H1 (cell line): ENCODE measurements at regions not wholly inside any gene's neighbourhood (a gene's known extent, or its start where the extent isn't known, plus 50 kb on each side); places are given as distances from the start of the nearest gene placed in this dataset.

ENCODE experiments used
- CTCF ChIA-PET: fragments of 300-600 bp; sonication (Branson Sonifier 250); formaldehyde crosslinking; loops from one replicate; lab custom pipeline; 2021; ENCODE audit not compliant: partially characterized antibody; lab: Charles Lee
- POLR2A ChIA-PET: fragments of 300-600 bp; sonication (Branson Sonifier 250); formaldehyde crosslinking; loops from one replicate; lab custom pipeline; 2021; ENCODE audit warnings: inconsistent platforms; ENCODE audit not compliant: partially characterized antibody; lab: Charles Lee
- DNase-seq, 2 experiments: peaks; one replicate each; pipeline versions ENCODE4 v3.0.0 to v3.0.0-alpha.2; 2010 to 2022; ENCODE audit warnings: low spot score in 2 of 2, low read depth in 1 of 2, mixed read lengths in 1 of 2
- FAIRE-seq: peaks from 2 replicates; lab custom pipeline; 2011; peaks lifted over from hg19 to GRCh38; lab: Jason Lieb, UNC
- H2AFZ ChIP-seq: 2 replicates; pipeline ENCODE4 v1.8.1; 2012; ENCODE audit warnings: low read length, inconsistent platforms
- H2AK5ac ChIP-seq: 2 replicates; pipeline ENCODE4 v1.6.1; 2013; ENCODE audit warnings: low read depth, low read length
- H2BK120ac ChIP-seq: replicated peaks from 2 replicates; pipeline ENCODE3; 2013; ENCODE audit warnings: low read depth, low read length, inconsistent platforms
- H2BK12ac ChIP-seq: 2 replicates; pipeline ENCODE4 v1.6.1; 2013; ENCODE audit warnings: low read depth, low read length
- H2BK15ac ChIP-seq: 2 replicates; pipeline ENCODE4 v1.6.1; 2013; ENCODE audit warnings: low read length
- H2BK20ac ChIP-seq: 2 replicates; pipeline ENCODE4 v1.6.1; 2013; ENCODE audit warnings: low read length
- H2BK5ac ChIP-seq: 2 replicates; pipeline ENCODE4 v1.6.1; 2013; ENCODE audit warnings: low read depth, low read length
- H3K14ac ChIP-seq: 2 replicates; pipeline ENCODE4 v1.6.1; 2013; ENCODE audit warnings: inconsistent platforms; ENCODE audit not compliant: insufficient read length
- H3K18ac ChIP-seq: 2 replicates; pipeline ENCODE4 v1.6.1; 2013; ENCODE audit warnings: low read length; ENCODE audit errors: extremely low read depth
- H3K23ac ChIP-seq: 2 replicates; pipeline ENCODE4 v1.6.1; 2013; ENCODE audit warnings: inconsistent platforms; ENCODE audit not compliant: insufficient read length
- H3K23me2 ChIP-seq: 2 replicates; pipeline ENCODE4 v1.6.1; 2013; ENCODE audit warnings: low read depth, low read length
- H3K27ac ChIP-seq: 2 replicates; pipeline ENCODE4 v1.6.1; 2011; ENCODE audit warnings: low read depth, low read length, inconsistent platforms
- H3K27me3 ChIP-seq, 4 experiments: replicated peaks in 1 of 4; 1 replicate in 1 of 4; 2 replicates in 3 of 4; pipeline versions ENCODE4 v1.6.1 to v1.8.1; 2011 to 2013; ENCODE audit warnings: low read length in 3 of 4, mild to moderate bottlenecking in 3 of 4, inconsistent platforms in 2 of 4, mixed read lengths in 2 of 4, moderate library complexity in 1 of 4; ENCODE audit not compliant: control insufficient read depth in 3 of 4, insufficient read depth in 3 of 4; ENCODE audit errors: extremely low read depth in 1 of 4
- H3K36me3 ChIP-seq, 4 experiments: 2 replicates each; pipeline versions ENCODE4 v1.6.1 to v1.8.1; 2011 to 2013; ENCODE audit warnings: mild to moderate bottlenecking in 4 of 4, low read length in 3 of 4, moderate library complexity in 2 of 4, control low read depth in 1 of 4, inconsistent platforms in 1 of 4; ENCODE audit not compliant: insufficient read depth in 4 of 4, control insufficient read depth in 2 of 4
- H3K4ac ChIP-seq: replicated peaks from 2 replicates; pipeline ENCODE3; 2013; ENCODE audit warnings: low read length, low read depth, mixed read lengths, inconsistent platforms; ENCODE audit not compliant: insufficient read length
- H3K4me1 ChIP-seq, 4 experiments: replicated peaks in 1 of 4; 1 replicate in 1 of 4; 2 replicates in 3 of 4; pipeline versions ENCODE4 v1.6.1 to v1.8.1; 2011 to 2013; ENCODE audit warnings: low read length in 3 of 4, inconsistent platforms in 2 of 4, mixed read lengths in 1 of 4; ENCODE audit not compliant: insufficient read depth in 4 of 4, control insufficient read depth in 3 of 4
- H3K4me2 ChIP-seq, 2 experiments: 2 replicates each; pipeline versions ENCODE4 v1.6.1 to v1.8.1; 2011 to 2013; ENCODE audit warnings: low read depth in 2 of 2, low read length in 2 of 2, control low read depth in 1 of 2, inconsistent platforms in 1 of 2, mild to moderate bottlenecking in 1 of 2; ENCODE audit not compliant: insufficient read depth in 1 of 2
- H3K4me3 ChIP-seq, 4 experiments: fragments of 200-600, 300-600 bp in 1 of 4; sonication (generic), shearing (Covaris generic), sonication (Bioruptor Twin) in 1 of 4; 2 replicates each; pipeline versions ENCODE4 v1.5.1 to v1.8.1; 2011 to 2016; ENCODE audit warnings: low read length in 4 of 4, low read depth in 3 of 4, control low read depth in 2 of 4, inconsistent platforms in 2 of 4, mild to moderate bottlenecking in 2 of 4, mixed read lengths in 1 of 4, moderate library complexity in 1 of 4; ENCODE audit not compliant: insufficient read depth in 2 of 4; ENCODE audit errors: extremely low read depth in 1 of 4
- H3K56ac ChIP-seq: replicated peaks from 2 replicates; pipeline ENCODE3; 2013; ENCODE audit warnings: low read depth, mild to moderate bottlenecking, mixed read lengths, low read length, inconsistent platforms; ENCODE audit not compliant: insufficient read length
- H3K79me1 ChIP-seq: 2 replicates; pipeline ENCODE4 v1.6.1; 2013; ENCODE audit warnings: low read depth, low read length, control low read depth
- H3K79me2 ChIP-seq, 2 experiments: 2 replicates each; pipeline versions ENCODE4 v1.6.1 to v1.8.1; 2012 to 2013; ENCODE audit warnings: low read length in 2 of 2, mild to moderate bottlenecking in 2 of 2, inconsistent platforms in 1 of 2; ENCODE audit not compliant: insufficient read depth in 2 of 2, control insufficient read depth in 1 of 2
- H3K9ac ChIP-seq, 4 experiments: replicated peaks in 1 of 4; 1 replicate in 1 of 4; 2 replicates in 3 of 4; pipeline versions ENCODE4 v1.6.1 to v1.8.1; 2011 to 2013; ENCODE audit warnings: low read depth in 3 of 4, low read length in 3 of 4, control low read depth in 2 of 4, mild to moderate bottlenecking in 2 of 4, moderate library complexity in 2 of 4, inconsistent platforms in 1 of 4; ENCODE audit errors: extremely low read depth in 1 of 4
- H3K9me3 ChIP-seq, 2 experiments: 2 replicates each; pipeline versions ENCODE4 v1.6.1 to v1.8.1; 2012 to 2013; ENCODE audit warnings: mild to moderate bottlenecking in 2 of 2, moderate library complexity in 2 of 2, control low read depth in 1 of 2, inconsistent platforms in 1 of 2, low read depth in 1 of 2, low read length in 1 of 2, mixed read lengths in 1 of 2; ENCODE audit not compliant: insufficient read depth in 2 of 2
- H4K20me1 ChIP-seq, 2 experiments: replicated peaks in 1 of 2; 2 replicates each; pipeline versions ENCODE3 to v1.8.1; 2011 to 2013; ENCODE audit warnings: inconsistent platforms in 2 of 2, low read length in 2 of 2, mild to moderate bottlenecking in 1 of 2; ENCODE audit not compliant: insufficient read depth in 2 of 2, control insufficient read depth in 1 of 2
- H4K5ac ChIP-seq: 2 replicates; pipeline ENCODE4 v1.6.1; 2013; ENCODE audit warnings: low read length, low read depth, mixed read lengths, inconsistent platforms; ENCODE audit not compliant: insufficient read length
- H4K8ac ChIP-seq: 2 replicates; pipeline ENCODE4 v1.8.0; 2013; ENCODE audit warnings: mild to moderate bottlenecking, moderate library complexity, low read length, inconsistent platforms; ENCODE audit not compliant: insufficient read depth; ENCODE audit errors: extremely low read depth
- H4K91ac ChIP-seq: replicated peaks from 2 replicates; pipeline ENCODE3; 2013; ENCODE audit warnings: low read length, mixed read lengths, inconsistent platforms; ENCODE audit not compliant: insufficient read length
- CBX8 ChIP-seq: fragments of 300-800, 300-1000 bp; sonication (generic); IDR thresholded peaks from 2 replicates; pipeline ENCODE4 v1.7.1; 2016; ENCODE audit warnings: low read depth, low read length, borderline replicate concordance
- EZH2 ChIP-seq: fragments of 200-600 bp; sonication (generic); IDR thresholded peaks from 2 replicates; pipeline ENCODE4 v1.7.1; 2012; ENCODE audit warnings: low read depth, mild to moderate bottlenecking, moderate library complexity, low read length, inconsistent platforms; ENCODE audit not compliant: severe bottlenecking
- KDM1A ChIP-seq: fragments of 200-600, 300-600 bp; sonication (generic); IDR thresholded peaks from 2 replicates; pipeline ENCODE4 v1.7.1; 2016; ENCODE audit warnings: mild to moderate bottlenecking, low read length, borderline replicate concordance
- RFX5 ChIP-seq: IDR thresholded peaks from 2 replicates; pipeline ENCODE4 v1.6.1; 2011; ENCODE audit warnings: low read depth, low read length, improper control_type of control experiment, borderline replicate concordance
- RXRA ChIP-seq: IDR thresholded peaks from 2 replicates; pipeline ENCODE4 v1.6.1; 2011; ENCODE audit warnings: low read depth, mild to moderate bottlenecking, low read length, moderate library complexity; ENCODE audit not compliant: insufficient read depth
- SAP30 ChIP-seq: fragments of 300-600 bp; sonication (generic); IDR thresholded peaks from 2 replicates; pipeline ENCODE4 v1.7.1; 2012; ENCODE audit warnings: low read length, moderate library complexity, mild to moderate bottlenecking, inconsistent platforms; ENCODE audit not compliant: insufficient read depth, insufficient replicate concordance
- SP2 ChIP-seq: IDR thresholded peaks from 2 replicates; pipeline ENCODE4 v1.6.1; 2012; ENCODE audit warnings: mild to moderate bottlenecking, low read length, inconsistent platforms
- TAF1 ChIP-seq: IDR thresholded peaks from 2 replicates; pipeline ENCODE4 v1.6.1; 2011; ENCODE audit warnings: mild to moderate bottlenecking, low read depth, low read length
- TBP ChIP-seq: IDR thresholded peaks from 2 replicates; pipeline ENCODE4 v1.6.1; 2011; ENCODE audit warnings: low read depth, low read length, improper control_type of control experiment
- YY1 ChIP-seq: IDR thresholded peaks from 2 replicates; pipeline ENCODE4 v1.6.1; 2011; ENCODE audit warnings: low read depth, mild to moderate bottlenecking, low read length
- WGBS, 2 experiments: shearing (Covaris generic) in 1 of 2; methylation state at CpG; one replicate each; pipeline versions ENCODE4 v1.1.6 to v1.1.7; 2013 to 2015; ENCODE audit warnings: low lambda C conversion rate in 2 of 2, mixed read lengths in 2 of 2, inconsistent platforms in 1 of 2, low coverage in 1 of 2, missing lambda C conversion rate in 1 of 2; ENCODE audit not compliant: insufficient replicate concordance in 2 of 2, insufficient coverage in 1 of 2, insufficient read length in 1 of 2; ENCODE audit errors: extremely low coverage in 1 of 2, missing lambda C conversion rate in 1 of 2; 5-methylcytosine and 5-hydroxymethylcytosine counted together

DNA sequence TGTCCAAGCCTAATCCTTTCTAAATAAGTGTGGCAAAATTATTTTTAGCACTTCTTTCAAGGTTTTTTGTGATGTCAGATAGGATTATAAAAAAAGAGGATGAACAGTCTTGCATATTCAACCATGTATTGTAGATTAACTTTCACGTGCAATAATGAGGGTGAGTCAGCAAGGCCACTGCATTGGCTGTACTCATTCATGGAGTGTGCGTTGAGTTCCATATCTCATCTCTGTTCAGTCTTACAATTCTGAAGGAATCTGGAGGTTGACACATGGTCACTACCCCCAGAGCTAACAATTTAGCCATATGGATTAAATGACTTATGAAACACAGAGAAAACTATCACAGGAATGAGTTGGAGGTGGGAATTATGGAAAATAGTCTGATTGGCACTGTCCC, 810.5 kb downstream of the SLC4A3 start:
- FAIRE-seq: no peak
- no peaks in the 10 kb centered on the region for H3K27me3 ChIP-seq
- 93% methylated on average over 2 of the region's 2 CpGs; no CpG with 5 or more reads in 1 of the 2 experiments for WGBS, 2 experiments

More for the DNA sequence above, 810.5 kb downstream of the SLC4A3 start:
- ChIA-PET POLR2A (no interaction called here), CTCF (no interaction called here)
- no peak overlapping the region for H2BK120ac ChIP-seq
- no peak overlapping the region for H3K4ac ChIP-seq
- no peaks in the 10 kb centered on the region for H3K36me3 ChIP-seq
- no peak overlapping the region for H3K4me2 ChIP-seq
- no peak overlapping the region for H4K5ac ChIP-seq
- H2BK20ac ChIP-seq: no peak overlapping the region
- no peak overlapping the region for H2BK5ac ChIP-seq
- H3K23me2 ChIP-seq: no peaks in the 10 kb centered on the region
- H4K20me1 ChIP-seq: no peaks in the 10 kb centered on the region
- no peaks in the 10 kb centered on the region for H3K79me1 ChIP-seq
- no peak overlapping the region for H2BK12ac ChIP-seq
- H3K9me3 ChIP-seq: no peaks in the 10 kb centered on the region
- no peak overlapping the region for H3K14ac ChIP-seq
- no peak for DNase-seq
- H3K4me3 ChIP-seq: no peak overlapping the region
- H3K79me2 ChIP-seq: no peaks in the 10 kb centered on the region
- no peak for TF ChIP-seq CBX8
- no peak for TF ChIP-seq YY1
- TF ChIP-seq KDM1A: no peak
- no peak for TF ChIP-seq SAP30
- no peak for TF ChIP-seq RFX5
- no peak for TF ChIP-seq TBP
- no peak for TF ChIP-seq EZH2
- no peak for TF ChIP-seq TAF1
- no peak for TF ChIP-seq RXRA
- no peak for TF ChIP-seq SP2
- no peak overlapping the region for H3K56ac ChIP-seq
- no peak overlapping the region for H3K23ac ChIP-seq
- no peak overlapping the region for H2AFZ ChIP-seq
- H3K4me1 ChIP-seq: no peaks in the 10 kb centered on the region
- no peak overlapping the region for H2BK15ac ChIP-seq
- H3K27ac ChIP-seq: no peak overlapping the region
- H4K91ac ChIP-seq: no peak overlapping the region
- no peak overlapping the region for H4K8ac ChIP-seq
- H2AK5ac ChIP-seq: no peak overlapping the region
- H3K9ac ChIP-seq: no peak overlapping the region
- H3K18ac ChIP-seq: no peak overlapping the region
